Right lobe of liver (tissue), 6 donors: ENCODE measurements at regions not wholly inside any gene's neighbourhood (a gene's known extent, or its start where the extent isn't known, plus 50 kb on each side); places are given as distances from the start of the nearest gene placed in this dataset.
A peak's percentile ranks its signal among the peaks of the same experiment; 100 is the strongest.

Source experiments
- ATAC-seq, 4 donors: fragments of 200-7000 bp; cut with Tn5 transposase; one replicate each; pipeline ENCODE4 v1.9.1; 2020; ENCODE audit warnings: mild to moderate bottlenecking in 4 of 4, moderate library complexity in 4 of 4
- DNase-seq, 3 donors: peaks; one replicate each; pipeline ENCODE4 v3.0.0-alpha.2; 2020
- H3K27ac ChIP-seq, 3 donors: fragments of 200-600 bp; one replicate each; pipeline ENCODE4 v1.8.0; 2022
- H3K27me3 ChIP-seq, 2 donors: fragments of 200-600 bp; one replicate each; pipeline ENCODE4 v1.8.0; 2022
- H3K36me3 ChIP-seq, 4 donors: fragments of 200-600 bp; sonication (generic) in 1 of 4; one replicate each; pipeline versions ENCODE4 v1.5.1 to v1.8.0; 2017 to 2022; ENCODE audit warnings: control low read depth in 1 of 4
- H3K4me1 ChIP-seq, 4 donors: fragments of 200-600 bp; sonication (generic) in 1 of 4; one replicate each; pipeline versions ENCODE4 v1.5.1 to v1.8.0; 2017 to 2022; ENCODE audit warnings: control low read depth in 1 of 4
- H3K4me3 ChIP-seq, 3 donors: fragments of 200-600 bp; one replicate each; pipeline ENCODE4 v1.8.0; 2022
- H3K9me3 ChIP-seq, 4 donors: fragments of 200-600 bp; sonication (generic) in 1 of 4; one replicate each; pipeline versions ENCODE4 v1.5.1 to v1.8.0; 2017 to 2022; ENCODE audit warnings: control low read depth in 1 of 4
- POLR2A ChIP-seq: fragments of 450-650 bp; IDR thresholded peaks from one replicate; pipeline ENCODE4 v1.6.1; 2017; ENCODE audit warnings: antibody characterized with exemption, mild to moderate bottlenecking
- WGBS: methylation state at CpG from one replicate; pipeline ENCODE4 v1.1.6; 2018; ENCODE audit warnings: low coverage, low lambda C conversion rate; ENCODE audit not compliant: insufficient coverage; ENCODE audit errors: missing lambda C conversion rate; 5-methylcytosine and 5-hydroxymethylcytosine counted together
- intact Hi-C, 2 donors: fragments of 100-400 bp; cut with DNase I; formaldehyde crosslinking; loops; one replicate each; pipeline versions ENCODE4 v1.11.2 to v1.14.1; 2022
- TF ChIP-seq, protein P1 (sequence below), 4 donors: fragments of 200-600 bp in 3 of 4; fragments of 450-650 bp in 1 of 4; IDR thresholded peaks; one replicate each; pipeline versions ENCODE4 v1.5.1 to v1.8.0; 2016 to 2022; ENCODE audit warnings: antibody characterized with exemption in 4 of 4, mild to moderate bottlenecking in 2 of 4
- donor health status: DM: no; HTN: yes; CAD: no.
- donor health status: DM: no; HTN: no; CAD: no.
- donor health status: DM: no; HTN: no; CAD: no.
- donor health status: DM: no; HTN: yes; CAD: no.
- donor health status: DM: no; HTN: yes; CAD: no.

DNA sequence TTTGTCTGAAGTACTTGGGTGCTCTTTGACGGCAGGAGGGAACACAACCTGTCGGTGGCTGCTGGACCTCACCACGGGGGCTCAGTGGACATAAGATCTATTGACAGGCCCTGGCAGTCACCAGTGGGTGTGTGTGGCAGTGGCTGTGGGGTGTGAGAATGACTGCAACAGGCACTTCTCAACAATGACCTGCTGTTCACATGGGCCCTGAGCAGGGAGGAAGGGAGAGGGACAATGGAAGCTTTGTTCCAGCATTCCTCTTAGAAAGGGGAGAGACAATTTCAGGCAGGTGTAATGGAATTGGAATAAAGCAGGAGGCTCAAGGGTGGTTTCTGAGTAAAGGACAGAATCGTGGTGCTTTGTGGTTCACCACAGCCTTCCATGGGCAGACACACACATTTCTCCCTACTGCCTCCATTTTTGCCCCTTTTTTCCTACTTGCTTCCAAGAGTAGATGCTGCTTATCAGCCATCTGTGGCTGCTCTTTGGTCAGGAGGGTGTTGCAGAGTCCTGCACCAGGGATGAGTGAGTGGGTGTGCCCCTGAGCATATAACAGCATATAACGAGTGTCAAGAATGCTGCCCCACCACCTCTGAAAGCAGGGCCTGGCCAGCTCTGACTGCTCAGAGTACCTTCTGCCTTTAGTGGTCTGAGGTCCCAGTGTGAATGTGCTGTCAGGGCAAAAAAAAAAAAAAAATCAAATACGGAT is 267.7 kb downstream of the RASSF9 start:
- Histone ChIP-seq H3K36me3 (no peaks in the 10 kb centered on the region), H3K27me3 (no peaks in the 10 kb centered on the region), H3K4me1 (no peaks in the 10 kb centered on the region), H3K9me3 (no peaks in the 10 kb centered on the region), H3K27ac (no peak overlapping the region), H3K4me3 (no peak overlapping the region)
- WGBS: 43% methylated on average over 3 of the region's 6 CpGs
- TF ChIP-seq, protein P1, sequence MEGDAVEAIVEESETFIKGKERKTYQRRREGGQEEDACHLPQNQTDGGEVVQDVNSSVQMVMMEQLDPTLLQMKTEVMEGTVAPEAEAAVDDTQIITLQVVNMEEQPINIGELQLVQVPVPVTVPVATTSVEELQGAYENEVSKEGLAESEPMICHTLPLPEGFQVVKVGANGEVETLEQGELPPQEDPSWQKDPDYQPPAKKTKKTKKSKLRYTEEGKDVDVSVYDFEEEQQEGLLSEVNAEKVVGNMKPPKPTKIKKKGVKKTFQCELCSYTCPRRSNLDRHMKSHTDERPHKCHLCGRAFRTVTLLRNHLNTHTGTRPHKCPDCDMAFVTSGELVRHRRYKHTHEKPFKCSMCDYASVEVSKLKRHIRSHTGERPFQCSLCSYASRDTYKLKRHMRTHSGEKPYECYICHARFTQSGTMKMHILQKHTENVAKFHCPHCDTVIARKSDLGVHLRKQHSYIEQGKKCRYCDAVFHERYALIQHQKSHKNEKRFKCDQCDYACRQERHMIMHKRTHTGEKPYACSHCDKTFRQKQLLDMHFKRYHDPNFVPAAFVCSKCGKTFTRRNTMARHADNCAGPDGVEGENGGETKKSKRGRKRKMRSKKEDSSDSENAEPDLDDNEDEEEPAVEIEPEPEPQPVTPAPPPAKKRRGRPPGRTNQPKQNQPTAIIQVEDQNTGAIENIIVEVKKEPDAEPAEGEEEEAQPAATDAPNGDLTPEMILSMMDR (IDR thresholded peaks at IDR 0.05): no peak
- no peak for TF ChIP-seq POLR2A
- ATAC-seq: peak in 1 of 4 donors; percentile 34
- intact Hi-C loops: no loop called here
- DNase-seq: peak in 1 of 3 donors; percentile 36

DNA sequence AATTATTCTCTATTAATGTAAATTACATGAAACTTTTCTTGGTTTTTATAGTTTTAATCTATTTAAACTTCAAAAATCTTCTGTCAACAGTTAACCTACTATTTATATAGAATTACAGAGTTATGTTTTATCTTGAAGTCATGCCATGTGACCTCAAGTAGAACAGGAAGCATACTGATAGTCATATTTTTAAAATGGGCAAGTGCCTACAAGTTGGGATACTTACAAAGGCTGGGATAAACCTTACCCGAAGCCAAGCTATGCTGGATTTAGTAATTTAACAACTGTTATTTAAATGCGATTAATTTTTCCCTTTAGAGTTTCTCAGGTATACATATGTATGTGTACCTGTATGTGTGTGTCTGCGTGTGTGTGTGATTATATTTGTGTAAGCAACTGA is 266.9 kb downstream of the RASSF9 start:
- no peak for ATAC-seq
- WGBS: 72% methylated on average over 3 of the region's 3 CpGs
- no peaks in the 10 kb centered on the region for H3K36me3 ChIP-seq
- no peak overlapping the region for H3K27ac ChIP-seq
- H3K9me3 ChIP-seq: no peaks in the 10 kb centered on the region
- DNase-seq: no peak
- no peak overlapping the region for H3K4me3 ChIP-seq
- H3K27me3 ChIP-seq: no peaks in the 10 kb centered on the region
- intact Hi-C loops: no loop called here
- H3K4me1 ChIP-seq: no peaks in the 10 kb centered on the region
- no peak for TF ChIP-seq POLR2A
- TF ChIP-seq, protein P1 (IDR thresholded peaks at IDR 0.05): no peak

DNA sequence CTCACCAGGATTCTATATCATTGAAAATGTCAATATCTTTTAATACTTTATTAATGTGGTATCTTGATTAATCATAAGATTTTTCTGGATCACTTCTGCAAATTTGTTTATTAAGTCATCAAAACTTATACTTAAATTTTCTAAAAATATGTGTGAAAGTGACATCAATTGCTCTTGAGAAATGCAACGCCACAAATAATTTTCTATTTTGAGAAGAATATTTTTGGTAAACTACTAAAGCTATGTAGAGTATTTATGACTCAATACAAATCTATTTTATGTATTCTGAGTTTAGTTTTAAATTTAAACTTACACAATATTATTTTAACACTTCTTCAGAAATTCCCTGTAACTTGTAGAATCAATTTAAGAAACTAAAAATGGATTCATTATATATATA is 263.3 kb downstream of the RASSF9 start:
- TF ChIP-seq, protein P1 (IDR thresholded peaks at IDR 0.05): no peak
- no peak for TF ChIP-seq POLR2A
- DNase-seq (no peak), ATAC-seq (no peak)
- intact Hi-C loops: no loop called here
- H3K27ac ChIP-seq: no peak overlapping the region
- no peaks in the 10 kb centered on the region for H3K27me3 ChIP-seq
- no peaks in the 10 kb centered on the region for H3K4me1 ChIP-seq
- WGBS: 63% methylated on average over 1 of the region's 1 CpG
- no peak overlapping the region for H3K4me3 ChIP-seq
- no peaks in the 10 kb centered on the region for H3K36me3 ChIP-seq
- H3K9me3 ChIP-seq: no peaks in the 10 kb centered on the region

DNA sequence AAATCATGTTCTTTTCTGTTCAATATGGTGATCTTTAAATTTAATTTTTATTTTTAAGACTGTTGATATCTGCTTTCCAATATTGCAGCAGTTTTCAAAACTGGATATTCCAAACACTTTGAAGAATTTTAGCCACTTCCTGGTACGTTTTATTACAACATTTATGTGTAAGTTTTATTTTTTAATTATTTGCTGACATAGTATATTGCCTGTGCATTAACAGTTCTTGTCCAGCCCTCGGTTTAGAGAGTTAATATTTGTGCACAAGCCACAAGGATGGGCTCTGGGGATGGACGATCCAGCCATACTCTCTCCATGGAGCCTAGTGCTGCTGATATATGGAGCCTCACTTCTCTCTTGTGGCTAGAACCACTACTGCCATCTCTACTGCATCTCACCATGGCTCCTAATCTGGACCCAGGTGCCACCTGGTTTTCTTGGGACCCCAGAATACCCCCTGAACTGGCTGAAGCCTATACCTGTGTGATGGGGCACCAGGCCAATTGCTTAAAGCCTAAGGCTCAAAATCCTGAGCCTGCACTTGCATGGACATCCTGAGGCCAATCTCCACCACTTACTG is 262.5 kb downstream of the RASSF9 start:
- no peak for TF ChIP-seq POLR2A
- TF ChIP-seq, protein P1 (IDR thresholded peaks at IDR 0.05): no peak
- ATAC-seq (no peak), DNase-seq (no peak)
- Histone ChIP-seq H3K27me3 (no peaks in the 10 kb centered on the region), H3K36me3 (no peaks in the 10 kb centered on the region), H3K27ac (no peak overlapping the region), H3K4me1 (no peaks in the 10 kb centered on the region), H3K9me3 (no peaks in the 10 kb centered on the region), H3K4me3 (no peak overlapping the region)
- 47% methylated on average over 3 of the region's 3 CpGs for WGBS
- intact Hi-C loops: no loop called here
